ENCODE measurements at regions not wholly inside any gene's neighbourhood (a gene's known extent, or its start where the extent isn't known, plus 50 kb on each side); places are given as distances from the start of the nearest gene placed in this dataset.
"Not testable (repeated sequence)": the region's sequence is repeated elsewhere in the genome, so short reads cannot be mapped to it uniquely, and the experiment has no call there.

DNA sequence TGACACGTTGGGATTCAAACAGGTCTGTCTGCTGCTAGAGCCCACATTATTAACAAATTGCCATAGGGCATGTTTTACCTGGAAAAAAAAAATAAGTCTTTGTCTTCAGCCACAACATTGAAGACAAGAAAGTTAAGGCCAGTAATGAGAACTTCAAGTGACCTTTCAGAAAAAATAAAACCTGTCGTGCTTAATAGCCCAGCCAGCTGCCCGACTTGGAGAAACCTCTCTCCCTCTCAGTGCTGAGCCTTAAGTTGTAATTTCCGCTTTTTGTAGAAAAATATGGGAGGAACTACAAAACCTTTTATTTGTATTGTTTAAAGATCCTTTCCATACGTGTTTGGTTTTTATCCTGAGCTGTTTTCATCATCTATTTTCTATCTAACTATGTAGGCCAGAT lies 454.3 kb upstream of the SLITRK6 start:
- not testable (repeated sequence) for DNase-seq (ENCODE audit: low read depth in 2 of 2)

DNA sequence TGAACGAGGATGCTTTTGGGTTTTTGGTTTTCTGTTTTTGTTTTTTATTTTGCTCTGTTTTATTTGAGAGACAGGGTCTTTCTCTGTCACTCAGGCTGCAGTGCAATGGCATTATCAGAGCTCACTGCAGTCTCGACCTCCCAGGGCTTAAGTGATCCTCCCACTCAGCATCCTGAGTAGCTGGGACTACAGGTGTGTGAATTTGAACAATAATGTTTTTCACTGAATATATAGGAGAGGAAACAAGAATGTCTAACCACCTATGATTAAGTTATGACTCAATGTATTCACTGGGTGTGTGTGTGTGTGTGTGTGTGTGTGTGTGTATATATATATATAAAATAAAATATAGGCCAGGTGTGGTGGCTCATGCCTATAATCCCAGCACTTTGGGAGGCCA lies 456.6 kb upstream of the SLITRK6 start:
- not testable (repeated sequence) for DNase-seq (ENCODE audit: low read depth in 2 of 2)

DNA sequence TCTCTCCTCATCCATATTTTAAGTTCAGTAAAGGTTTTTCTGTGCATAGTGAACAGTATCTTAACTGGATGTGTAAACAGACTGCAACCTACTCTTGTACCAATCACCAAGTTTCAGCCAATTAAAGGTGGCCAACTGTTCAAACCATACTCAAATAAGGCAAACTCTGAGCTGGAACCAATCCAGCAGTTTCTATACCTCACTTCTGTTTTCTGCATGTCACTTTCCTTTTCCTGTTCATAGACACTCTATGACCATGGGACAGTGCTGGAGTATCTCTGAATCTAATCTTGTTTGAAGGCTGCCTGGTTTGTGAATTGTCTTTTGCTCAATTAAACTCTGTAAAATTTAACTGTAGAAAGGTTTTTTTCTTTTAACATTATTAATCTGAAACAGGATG lies 470.3 kb upstream of the SLITRK6 start:
- DNase-seq (ENCODE audit: low read depth in 2 of 2) = no peak

- no peak for DNase-seq (ENCODE audit: low read depth in 2 of 2)
Measured at GRCh38 chr13:86282442-86282841, 483.2 kb upstream of the SLITRK6 start.

DNA sequence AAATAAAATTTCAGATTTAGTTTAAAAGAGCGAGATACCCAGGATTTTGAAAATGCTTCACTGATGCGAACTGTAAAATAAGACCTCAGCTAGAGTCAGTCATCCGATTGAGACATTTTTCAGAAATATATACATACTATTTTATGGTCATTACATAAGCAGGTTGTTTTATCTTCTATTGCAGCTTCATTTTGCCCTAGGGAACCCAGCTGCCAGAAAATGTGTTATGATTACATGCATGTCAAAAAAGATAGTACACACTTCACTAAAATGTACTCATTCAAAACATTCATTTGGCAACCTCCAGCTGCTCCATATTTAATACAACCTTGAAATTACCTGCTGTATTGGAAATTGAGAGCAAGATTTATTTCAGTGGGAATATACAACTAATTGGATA lies 483.8 kb upstream of the SLITRK6 start:
- DNase-seq (ENCODE audit: low read depth in 2 of 2) = no peak

DNA sequence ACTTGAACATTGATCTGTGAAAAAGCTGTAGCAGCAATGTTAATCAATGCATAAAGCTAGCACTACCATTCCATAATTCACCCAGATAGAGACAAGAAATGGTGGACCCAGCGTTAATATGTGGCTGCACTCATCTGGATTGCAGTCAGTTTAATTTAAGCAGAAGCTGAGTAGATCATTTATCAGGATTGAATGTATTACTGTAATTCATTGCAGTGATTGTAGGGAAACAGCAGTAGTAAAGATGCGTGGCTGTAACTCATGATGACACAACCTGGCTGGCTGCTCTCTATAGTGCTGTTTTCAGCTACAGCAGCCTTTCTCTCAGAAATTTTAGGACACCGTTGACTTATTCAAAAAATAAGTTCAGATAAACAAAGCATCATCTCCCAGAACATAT lies 499.5 kb upstream of the SLITRK6 start:
- no peak for DNase-seq (ENCODE audit: low read depth in 2 of 2)

GRCh38 chr13:86299128-86299527 lies 499.9 kb upstream of the SLITRK6 start:
- DNase-seq (ENCODE audit: low read depth in 2 of 2) = no peak

GRCh38 chr13:86309881-86310280 lies 510.7 kb upstream of the SLITRK6 start:
- no peak for DNase-seq (ENCODE audit: low read depth in 2 of 2)

DNA sequence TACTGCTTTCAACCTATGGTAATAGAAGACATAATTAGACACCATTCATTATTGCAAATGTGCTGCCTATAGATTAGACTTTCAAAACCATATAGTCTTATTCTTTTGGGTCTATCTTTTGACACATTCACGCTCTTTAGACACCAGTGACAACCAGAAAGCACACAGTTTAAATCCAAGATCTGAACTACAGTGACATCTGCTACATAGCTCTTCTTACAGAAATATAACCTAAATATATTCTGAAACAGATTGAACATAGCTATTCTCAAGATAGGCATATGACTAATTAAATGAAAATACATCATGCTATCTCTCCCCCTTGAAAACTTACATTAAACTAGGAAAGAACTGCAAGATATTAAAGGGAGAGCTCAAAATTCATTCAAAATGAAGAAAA lies 514.2 kb upstream of the SLITRK6 start:
- DNase-seq (ENCODE audit: low read depth in 2 of 2) = no peak

GRCh38 chr13:86318450-86318849 lies 519.2 kb upstream of the SLITRK6 start:
- DNase-seq (ENCODE audit: low read depth in 2 of 2) = no peak

- no peak for DNase-seq (ENCODE audit: low read depth in 2 of 2)
Measured at GRCh38 chr13:86324191-86324590, 525.0 kb upstream of the SLITRK6 start.

- DNase-seq (ENCODE audit: low read depth in 2 of 2) = no peak
Measured at GRCh38 chr13:86355301-86355700, 556.1 kb upstream of the SLITRK6 start.

DNA sequence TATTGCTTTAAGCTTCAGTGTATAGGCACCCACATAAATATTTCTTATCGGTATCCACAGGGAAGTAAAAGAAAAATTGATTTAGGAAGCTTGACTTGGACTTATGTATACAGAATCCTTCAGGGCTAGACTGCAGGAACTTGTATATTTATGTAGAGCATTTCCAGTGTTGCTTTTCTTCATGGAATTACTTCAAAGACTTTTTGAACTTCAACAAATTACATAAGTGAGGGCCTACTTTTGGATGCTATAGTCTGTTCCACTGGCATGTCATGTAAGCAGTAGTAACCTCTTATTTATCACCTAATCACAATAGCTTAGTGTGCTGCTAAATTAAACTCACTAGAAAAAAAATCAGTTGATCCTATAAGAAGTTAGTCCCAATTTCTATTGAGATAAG lies 557.9 kb upstream of the SLITRK6 start:
- no peak for DNase-seq (ENCODE audit: low read depth in 2 of 2)

- not testable (repeated sequence) for DNase-seq (ENCODE audit: low read depth in 2 of 2)
Measured at GRCh38 chr13:86363749-86364148, 564.5 kb upstream of the SLITRK6 start.

DNA sequence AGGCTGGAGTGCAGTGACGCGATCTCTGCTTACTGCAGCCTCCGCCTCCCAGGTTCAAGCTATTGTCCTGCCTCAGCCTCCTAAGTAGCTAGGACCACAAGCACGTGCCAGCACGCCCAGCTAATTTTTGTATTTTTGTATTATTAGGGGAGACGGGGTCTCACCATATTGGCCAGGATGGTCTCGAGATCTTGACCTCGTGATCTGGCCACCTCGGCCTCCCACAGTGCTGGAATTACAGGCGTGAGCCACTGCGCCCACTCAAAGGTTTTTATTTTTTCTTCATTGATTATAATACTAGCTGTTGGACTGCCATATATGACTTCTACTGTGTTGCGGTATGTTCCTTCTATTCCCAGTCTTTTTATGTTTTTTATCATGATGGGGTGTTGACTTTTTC lies 569.7 kb upstream of the SLITRK6 start:
- no peak for DNase-seq (ENCODE audit: low read depth in 2 of 2)

DNA sequence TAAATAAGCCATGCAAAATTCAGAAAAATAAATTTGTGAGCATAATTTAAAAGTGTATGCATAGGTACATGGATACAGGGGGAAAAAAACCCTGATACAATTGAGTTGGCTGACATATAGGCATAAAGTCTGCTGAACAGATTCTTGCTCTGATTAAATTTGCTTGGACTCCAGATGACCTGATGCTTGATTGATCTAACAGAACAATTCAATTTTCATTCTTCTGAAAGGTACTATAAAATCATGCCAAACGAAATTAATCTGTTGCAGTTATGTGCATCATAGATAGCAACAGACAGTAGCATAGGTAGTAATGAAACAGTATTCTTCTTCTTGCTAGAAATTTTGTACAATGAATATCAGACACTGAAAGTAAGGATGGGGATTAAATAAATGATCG lies 578.2 kb upstream of the SLITRK6 start:
- DNase-seq (ENCODE audit: low read depth in 2 of 2) = no peak

GRCh38 chr13:86378628-86379027 lies 579.4 kb upstream of the SLITRK6 start:
- no peak for DNase-seq (ENCODE audit: low read depth in 2 of 2)

GRCh38 chr13:86383151-86383550 lies 583.9 kb upstream of the SLITRK6 start:
- no peak for DNase-seq (ENCODE audit: low read depth in 2 of 2)

DNA sequence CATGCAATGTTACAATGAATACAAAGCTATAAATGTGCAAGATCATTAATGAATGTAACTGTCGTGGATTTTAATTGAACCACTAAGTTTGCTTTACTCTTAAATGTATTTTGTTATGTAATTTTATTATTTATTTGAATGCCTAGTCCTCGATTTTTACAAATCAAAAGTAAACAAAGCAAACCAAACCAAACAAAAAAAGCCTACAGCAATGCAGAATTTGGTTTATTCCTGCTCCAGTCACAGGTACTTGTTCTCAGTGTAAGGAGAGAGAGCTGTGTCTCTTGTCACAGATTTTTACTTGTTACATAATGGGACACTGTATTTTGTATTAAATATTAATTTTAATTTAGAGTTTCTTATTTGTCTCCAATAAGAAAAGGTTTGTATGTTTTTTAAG lies 584.3 kb upstream of the SLITRK6 start:
- DNase-seq (ENCODE audit: low read depth in 2 of 2) = no peak

GRCh38 chr13:86397635-86398034 lies 598.4 kb upstream of the SLITRK6 start:
- no peak for DNase-seq (ENCODE audit: low read depth in 2 of 2)

DNA sequence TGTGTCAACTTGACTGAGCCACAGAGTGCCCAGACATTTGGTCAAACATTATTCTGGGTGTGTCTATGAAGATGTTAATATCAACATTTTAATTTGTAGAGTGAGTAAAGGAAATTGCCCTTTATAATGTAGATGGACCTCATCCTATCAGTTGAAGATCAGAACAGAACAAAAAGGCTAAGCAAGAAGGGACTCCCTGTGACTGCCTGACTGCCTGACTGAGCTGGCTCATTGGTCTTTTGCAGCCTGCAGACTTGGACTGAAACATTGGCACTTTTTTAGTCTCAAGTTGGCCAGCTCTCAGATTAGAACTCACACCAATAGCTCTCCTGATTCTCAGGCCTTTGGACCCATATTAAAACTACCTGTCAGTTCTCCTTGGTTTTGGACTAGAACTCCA lies 600.4 kb upstream of the SLITRK6 start:
- no peak for DNase-seq (ENCODE audit: low read depth in 2 of 2)

- no peak for DNase-seq (ENCODE audit: low read depth in 2 of 2)
Measured at GRCh38 chr13:86402500-86402899, 603.3 kb upstream of the SLITRK6 start.

DNA sequence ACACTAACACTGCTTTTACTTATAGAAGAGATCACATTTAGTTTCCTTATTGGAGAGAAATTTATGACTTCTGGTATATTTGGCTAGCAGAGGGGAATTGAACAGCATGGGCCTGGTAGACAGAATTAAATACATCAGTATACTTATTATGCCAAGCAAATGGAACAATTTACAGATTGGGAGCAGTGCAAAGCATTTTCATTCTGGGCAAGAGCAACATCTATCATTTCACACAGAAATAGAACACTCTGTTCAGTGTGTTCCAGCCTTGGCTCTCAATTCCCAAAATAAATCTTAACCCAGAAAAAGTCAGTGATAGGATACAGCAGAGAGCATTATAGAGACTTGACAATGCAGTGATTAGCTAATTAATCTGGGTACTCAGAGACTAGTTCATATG lies 604.0 kb upstream of the SLITRK6 start:
- DNase-seq (ENCODE audit: low read depth in 2 of 2) = no peak

GRCh38 chr13:86409466-86410241 lies 610.4 kb upstream of the SLITRK6 start:
- DNase-seq (ENCODE audit: low read depth in 2 of 2) = no peak
